Mammary epithelial cell (primary cell): ENCODE measurements at regions not wholly inside any gene's neighbourhood (a gene's known extent, or its start where the extent isn't known, plus 50 kb on each side); places are given as distances from the start of the nearest gene placed in this dataset.

Source experiments
- EZH2 ChIP-seq: IDR thresholded peaks from 2 replicates; pipeline ENCODE4 v1.6.1; 2012; ENCODE audit warnings: low read length, inconsistent platforms, borderline replicate concordance
- TF ChIP-seq, protein P1 (sequence below), 2 donors: IDR thresholded peaks in 1 of 2; conservative IDR thresholded peaks in 1 of 2; 2 replicates each; pipeline ENCODE4 v1.5.1; 2011 to 2012; ENCODE audit warnings: inconsistent platforms in 2 of 2, low read length in 2 of 2, mild to moderate bottlenecking in 2 of 2, control low read depth in 1 of 2, low read depth in 1 of 2; ENCODE audit not compliant: insufficient read depth in 1 of 2; ENCODE audit errors: extremely low read depth in 1 of 2

DNA sequence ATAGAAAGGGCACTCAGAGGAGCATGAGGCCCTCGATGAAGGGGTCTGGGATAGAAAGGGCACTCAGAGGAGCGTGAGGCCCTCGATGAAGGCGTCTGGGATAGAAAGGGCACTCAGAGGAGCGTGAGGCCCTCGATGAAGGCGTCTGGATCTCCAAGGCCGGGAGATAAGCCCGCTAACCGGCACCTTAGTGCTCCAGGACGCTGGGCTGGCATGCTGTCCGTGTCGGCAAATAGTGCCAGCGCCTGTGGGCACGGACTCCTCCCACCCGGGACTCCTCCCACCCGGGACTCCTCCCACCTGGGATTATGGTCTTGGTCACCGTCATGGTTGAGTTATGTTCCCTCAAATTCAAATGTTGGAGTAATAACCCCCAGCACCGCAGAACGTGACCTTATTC, 725.3 kb downstream of the BRD1 start:
- TF ChIP-seq, protein P1, sequence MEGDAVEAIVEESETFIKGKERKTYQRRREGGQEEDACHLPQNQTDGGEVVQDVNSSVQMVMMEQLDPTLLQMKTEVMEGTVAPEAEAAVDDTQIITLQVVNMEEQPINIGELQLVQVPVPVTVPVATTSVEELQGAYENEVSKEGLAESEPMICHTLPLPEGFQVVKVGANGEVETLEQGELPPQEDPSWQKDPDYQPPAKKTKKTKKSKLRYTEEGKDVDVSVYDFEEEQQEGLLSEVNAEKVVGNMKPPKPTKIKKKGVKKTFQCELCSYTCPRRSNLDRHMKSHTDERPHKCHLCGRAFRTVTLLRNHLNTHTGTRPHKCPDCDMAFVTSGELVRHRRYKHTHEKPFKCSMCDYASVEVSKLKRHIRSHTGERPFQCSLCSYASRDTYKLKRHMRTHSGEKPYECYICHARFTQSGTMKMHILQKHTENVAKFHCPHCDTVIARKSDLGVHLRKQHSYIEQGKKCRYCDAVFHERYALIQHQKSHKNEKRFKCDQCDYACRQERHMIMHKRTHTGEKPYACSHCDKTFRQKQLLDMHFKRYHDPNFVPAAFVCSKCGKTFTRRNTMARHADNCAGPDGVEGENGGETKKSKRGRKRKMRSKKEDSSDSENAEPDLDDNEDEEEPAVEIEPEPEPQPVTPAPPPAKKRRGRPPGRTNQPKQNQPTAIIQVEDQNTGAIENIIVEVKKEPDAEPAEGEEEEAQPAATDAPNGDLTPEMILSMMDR (conservative IDR thresholded peaks at IDR 0.05 in 1 of 2, IDR thresholded peaks at IDR 0.05 in 1 of 2; ENCODE audit: extremely low read depth in 1 of 2, insufficient read depth in 1 of 2, low read depth in 1 of 2, low read length in 2 of 2) = no peak
- TF ChIP-seq EZH2 = no peak
